Spleen (tissue), 7 donors: ENCODE measurements at regions not wholly inside any gene's neighbourhood (a gene's known extent, or its start where the extent isn't known, plus 50 kb on each side); places are given as distances from the start of the nearest gene placed in this dataset.
"Not testable (repeated sequence)": the region's sequence is repeated elsewhere in the genome, so short reads cannot be mapped to it uniquely, and the experiment has no call there.

Experiments used
- CTCF ChIP-seq, 11 experiments: fragments of 200-600 bp in 7 of 11; fragments of 450-650 bp in 4 of 11; sonication (generic) in 4 of 11; IDR thresholded peaks in 8 of 11; conservative IDR thresholded peaks in 3 of 11; 1 replicate in 7 of 11; 2 replicates in 4 of 11; pipeline versions ENCODE4 v1.4.0 to v1.8.0; 2016 to 2021; ENCODE audit warnings: antibody characterized with exemption in 11 of 11, inconsistent platforms in 4 of 11, mild to moderate bottlenecking in 1 of 11
- POLR2A ChIP-seq, 3 donors: fragments of 450-650 bp; IDR thresholded peaks; one replicate each; pipeline ENCODE4 v1.5.1; 2017; ENCODE audit warnings: antibody characterized with exemption in 3 of 3, mild to moderate bottlenecking in 1 of 3
- POLR2AphosphoS5 ChIP-seq, 3 donors: sonication (generic); formaldehyde crosslinking; IDR thresholded peaks; one replicate each; pipeline ENCODE4 v1.5.1; 2017; ENCODE audit warnings: antibody characterized with exemption in 3 of 3
- donor health status: DM: no; HTN: no; CAD: no; lungs with moderate emphysema.
- donor health status: DM: no; HTN: no; CAD: no.
- donor health status: DM: no; HTN: no; CAD: no.

- not testable (repeated sequence) for TF ChIP-seq POLR2AphosphoS5 (IDR thresholded peaks at IDR 0.05); CTCF (IDR thresholded peaks at IDR 0.05 in 8 of 11, conservative IDR thresholded peaks at IDR 0.05 in 3 of 11); POLR2A (IDR thresholded peaks at IDR 0.05)
These were observed 117.3 kb upstream of the ZNF469 start for GRCh38 chr16:88265286-88265938.
